HS-27A (cell line): ENCODE measurements at regions not wholly inside any gene's neighbourhood (a gene's known extent, or its start where the extent isn't known, plus 50 kb on each side); places are given as distances from the start of the nearest gene placed in this dataset.
"Not testable (repeated sequence)": the region's sequence is repeated elsewhere in the genome, so short reads cannot be mapped to it uniquely, and the experiment has no call there.

Experiments
- DNase-seq: peaks from one replicate; pipeline ENCODE4 v3.0.0-alpha.2; 2012; ENCODE audit warnings: low read depth, missing footprints

GRCh38 chr4:189825466-189825865 lies 115.2 kb upstream of the FRG1 start:
- DNase-seq: no peak

- no peak for DNase-seq
Measured at GRCh38 chr4:189826657-189827056, 114.0 kb upstream of the FRG1 start.

DNA sequence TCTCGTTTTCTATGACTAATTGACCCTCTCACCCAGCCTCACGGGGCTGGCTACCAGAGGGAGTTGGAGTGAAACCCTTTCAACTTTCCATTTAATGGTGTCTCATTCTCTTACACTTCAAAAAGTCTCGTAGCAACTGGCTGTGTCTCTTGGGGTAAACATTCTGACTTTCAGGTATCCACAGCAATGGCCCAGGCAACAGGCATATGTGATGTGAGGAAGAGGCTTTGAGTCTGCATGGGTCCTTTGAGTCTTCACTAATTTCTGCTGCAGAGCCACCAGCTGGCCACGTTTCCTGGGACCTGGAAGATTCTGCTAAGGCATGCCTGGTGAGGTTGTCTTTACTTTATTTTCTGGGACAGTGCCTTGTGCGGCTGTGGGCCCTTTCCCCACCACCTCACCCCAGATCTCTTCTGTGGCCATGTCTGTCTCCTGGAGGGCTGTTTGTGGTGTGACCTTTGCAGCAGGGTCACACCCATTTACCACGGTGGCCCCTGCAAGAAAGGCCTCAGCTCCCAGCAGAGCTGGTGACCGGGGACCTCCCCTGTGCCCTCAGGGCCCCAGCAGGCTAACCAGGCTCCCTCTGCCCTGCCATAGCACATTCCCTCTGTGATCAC lies 112.5 kb upstream of the FRG1 start:
- DNase-seq: no peak

GRCh38 chr4:189832528-189832927 lies 108.1 kb upstream of the FRG1 start:
- no peak for DNase-seq

DNA sequence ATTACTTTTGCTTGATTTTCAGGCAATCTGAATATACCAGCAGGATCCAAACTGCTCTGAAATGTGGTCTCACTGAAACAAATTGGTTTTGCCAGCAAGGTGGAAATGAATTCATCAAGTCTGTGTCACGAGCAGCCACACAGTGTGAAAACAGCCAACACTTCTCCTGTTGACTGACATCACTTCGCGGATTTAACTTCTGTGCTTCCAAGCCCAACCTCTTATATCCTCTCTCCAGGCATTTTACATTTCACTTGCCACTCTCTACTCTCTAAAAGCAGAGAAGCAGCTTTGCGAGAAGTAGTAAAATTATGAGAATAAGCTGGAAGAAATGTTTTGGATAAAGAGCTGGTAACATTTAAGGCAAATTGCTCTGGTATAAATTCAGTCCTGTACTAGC lies 106.1 kb upstream of the FRG1 start:
- DNase-seq: no peak

- DNase-seq: no peak
Measured at GRCh38 chr4:189835505-189835904, 105.2 kb upstream of the FRG1 start.

- DNase-seq: no peak
Measured at GRCh38 chr4:189837471-189837870, 103.2 kb upstream of the FRG1 start.

- DNase-seq: no peak
Measured at GRCh38 chr4:189838821-189839497, 101.7 kb upstream of the FRG1 start.

DNA sequence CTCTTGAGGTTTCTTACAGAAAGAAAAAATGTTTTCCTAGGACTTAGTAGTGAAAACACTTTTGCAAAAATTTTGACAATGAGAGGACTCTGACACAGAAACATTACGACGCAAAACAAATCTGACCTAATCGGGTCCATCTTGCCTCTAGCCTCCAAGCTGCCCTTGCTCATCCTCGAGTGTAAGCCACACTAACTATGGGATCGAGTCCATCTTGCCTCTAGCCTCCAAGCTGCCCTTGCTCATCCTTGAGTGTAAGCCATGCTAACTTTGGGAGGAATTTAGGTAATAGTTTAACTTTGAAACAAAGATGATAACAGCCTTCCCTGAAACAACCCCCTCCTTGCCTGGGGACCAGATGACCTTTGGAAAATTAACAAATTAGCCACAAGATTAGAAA lies 100.3 kb upstream of the FRG1 start:
- DNase-seq: no peak

DNA sequence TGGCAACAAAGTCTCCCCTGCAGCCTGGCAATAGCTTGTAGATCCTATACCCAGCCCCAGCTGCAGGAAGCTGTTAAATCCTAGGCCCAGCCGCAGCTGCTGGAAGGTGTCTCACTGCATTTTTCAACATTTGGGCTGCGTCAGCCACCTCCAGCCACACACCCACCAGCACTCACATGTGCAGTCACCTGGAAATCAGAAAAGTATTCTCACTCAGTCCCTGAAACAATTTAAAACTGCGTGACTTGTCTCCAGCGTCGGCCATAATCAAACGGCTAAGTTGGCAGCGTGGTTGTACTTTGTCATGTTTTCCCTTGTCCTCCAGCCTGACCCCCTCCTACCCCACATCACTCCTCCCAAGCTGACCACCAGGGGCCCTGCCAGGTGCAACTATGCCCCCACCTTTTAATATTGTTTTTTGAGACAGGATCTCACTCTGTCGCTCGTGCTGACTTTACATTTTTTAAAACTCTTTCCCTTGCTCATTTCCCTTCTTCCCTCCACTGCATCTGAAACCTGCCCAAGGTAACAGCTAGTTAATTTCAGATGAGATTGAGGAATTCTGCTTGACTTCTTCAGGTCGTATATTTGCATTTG lies 97.2 kb upstream of the FRG1 start:
- no peak for DNase-seq

DNA sequence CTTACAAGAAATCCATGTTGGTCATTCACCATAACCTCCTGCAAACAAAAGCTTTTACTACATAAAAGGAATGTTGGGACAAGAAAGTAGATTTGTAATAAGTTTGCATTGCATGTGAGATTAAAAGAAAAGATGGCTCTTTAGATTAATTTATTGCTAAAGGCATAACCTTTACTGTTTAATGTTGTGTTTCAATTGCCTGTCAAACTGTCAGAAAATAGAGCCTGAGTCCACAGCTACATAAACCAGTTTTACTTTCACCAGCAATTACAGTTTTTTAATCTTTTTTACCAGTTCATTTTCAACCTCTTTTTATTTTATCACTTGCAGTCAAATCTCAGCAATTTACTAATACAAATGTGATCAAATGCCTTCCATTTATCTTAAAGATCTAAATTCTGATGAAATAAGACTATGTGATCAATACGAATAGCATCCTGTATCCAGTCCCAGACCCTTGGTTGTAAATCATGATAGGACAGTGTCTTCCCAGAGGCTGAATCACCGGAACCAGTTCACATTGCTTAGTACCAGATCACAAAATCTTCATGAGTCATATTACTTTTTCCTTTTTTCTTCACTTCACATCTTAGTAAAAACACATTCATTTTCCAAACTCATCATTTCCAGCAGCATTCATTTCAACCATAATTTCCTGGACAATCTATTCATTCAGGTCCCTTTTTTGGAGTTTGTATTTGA lies 95.4 kb upstream of the FRG1 start:
- DNase-seq: no peak

- DNase-seq: not testable (repeated sequence)
Measured at GRCh38 chr4:189846094-189846493, 94.6 kb upstream of the FRG1 start.

DNA sequence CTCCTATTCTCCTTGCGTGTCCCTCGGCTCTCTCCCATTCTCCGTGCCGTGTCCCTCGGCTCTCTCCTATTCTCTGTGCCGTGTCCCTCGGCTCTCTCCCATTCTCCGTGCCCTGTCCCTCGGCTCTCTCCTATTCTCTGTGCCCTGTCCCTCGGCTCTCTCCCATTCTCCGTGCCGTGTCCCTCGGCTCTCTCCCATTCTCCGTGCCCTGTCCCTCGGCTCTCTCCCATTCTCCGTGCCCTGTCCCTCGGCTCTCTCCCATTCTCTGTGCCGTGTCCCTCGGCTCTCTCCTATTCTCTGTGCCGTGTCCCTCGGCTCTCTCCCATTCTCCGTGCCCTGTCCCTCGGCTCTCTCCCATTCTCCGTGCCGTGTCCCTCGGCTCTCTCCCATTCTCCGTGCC lies 94.1 kb upstream of the FRG1 start:
- DNase-seq: not testable (repeated sequence)

- DNase-seq: not testable (repeated sequence)
Measured at GRCh38 chr4:189848672-189849071, 92.0 kb upstream of the FRG1 start.

- DNase-seq: no peak
Measured at GRCh38 chr4:189850239-189850856, 90.3 kb upstream of the FRG1 start.

GRCh38 chr4:189858435-189858834 lies 82.2 kb upstream of the FRG1 start:
- DNase-seq: no peak

- no peak for DNase-seq
Measured at GRCh38 chr4:189861101-189861500, 79.6 kb upstream of the FRG1 start.

GRCh38 chr4:189869236-189869635 lies 71.4 kb upstream of the FRG1 start:
- DNase-seq: no peak

GRCh38 chr4:189870511-189871234 lies 70.0 kb upstream of the FRG1 start:
- DNase-seq: no peak

- DNase-seq: no peak
Measured at GRCh38 chr4:189874591-189874990, 66.1 kb upstream of the FRG1 start.

DNA sequence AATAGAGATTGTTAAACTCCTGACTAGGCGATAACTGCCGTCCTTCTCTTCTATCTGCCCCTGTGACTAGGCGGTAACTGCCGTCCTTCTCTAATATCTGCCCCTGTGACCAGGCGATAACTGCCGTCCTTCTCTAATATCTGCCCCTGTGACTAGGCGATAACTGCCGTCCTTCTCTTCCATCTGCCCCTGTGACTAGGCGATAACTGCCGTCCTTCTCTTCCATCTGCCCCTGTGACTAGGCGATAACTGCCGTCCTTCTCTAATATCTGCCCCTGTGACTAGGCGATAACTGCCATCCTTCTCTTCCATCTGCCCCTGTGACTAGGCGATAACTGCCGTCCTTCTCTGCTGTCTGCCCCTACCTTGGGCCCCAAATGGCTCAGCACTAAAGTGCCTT lies 59.5 kb upstream of the FRG1 start:
- not testable (repeated sequence) for DNase-seq

GRCh38 chr4:189888407-189888806 lies 52.3 kb upstream of the FRG1 start:
- DNase-seq: not testable (repeated sequence)
